ENCODE measurements at regions not wholly inside any gene's neighbourhood (a gene's known extent, or its start where the extent isn't known, plus 50 kb on each side); places are given as distances from the start of the nearest gene placed in this dataset.
A peak's percentile ranks its signal among the peaks of the same experiment; 100 is the strongest.

GRCh38 chr17:74028354-74029116, 174.9 kb upstream of the RPL38 start:
- H3K9me3 ChIP-seq, result no peaks in the 10 kb centered on the region
- H3K4me1 ChIP-seq, result no peaks in the 10 kb centered on the region
- no peaks in the 10 kb centered on the region for H3K36me3 ChIP-seq
- DNase-seq (no peak), ATAC-seq (no peak)
- H3K4me3 ChIP-seq, result no peak overlapping the region
- intact Hi-C loops (cut with DNase I), result no loop called here
- H3K27ac ChIP-seq, result no peak overlapping the region
- TF ChIP-seq POLR2A (IDR thresholded peaks at IDR 0.05), result no peak
- H3K27me3 ChIP-seq, result no peaks in the 10 kb centered on the region
- 54% methylated on average over 9 of the region's 18 CpGs for WGBS (ENCODE audit: insufficient coverage, low coverage, low lambda C conversion rate, missing lambda C conversion rate)

DNA sequence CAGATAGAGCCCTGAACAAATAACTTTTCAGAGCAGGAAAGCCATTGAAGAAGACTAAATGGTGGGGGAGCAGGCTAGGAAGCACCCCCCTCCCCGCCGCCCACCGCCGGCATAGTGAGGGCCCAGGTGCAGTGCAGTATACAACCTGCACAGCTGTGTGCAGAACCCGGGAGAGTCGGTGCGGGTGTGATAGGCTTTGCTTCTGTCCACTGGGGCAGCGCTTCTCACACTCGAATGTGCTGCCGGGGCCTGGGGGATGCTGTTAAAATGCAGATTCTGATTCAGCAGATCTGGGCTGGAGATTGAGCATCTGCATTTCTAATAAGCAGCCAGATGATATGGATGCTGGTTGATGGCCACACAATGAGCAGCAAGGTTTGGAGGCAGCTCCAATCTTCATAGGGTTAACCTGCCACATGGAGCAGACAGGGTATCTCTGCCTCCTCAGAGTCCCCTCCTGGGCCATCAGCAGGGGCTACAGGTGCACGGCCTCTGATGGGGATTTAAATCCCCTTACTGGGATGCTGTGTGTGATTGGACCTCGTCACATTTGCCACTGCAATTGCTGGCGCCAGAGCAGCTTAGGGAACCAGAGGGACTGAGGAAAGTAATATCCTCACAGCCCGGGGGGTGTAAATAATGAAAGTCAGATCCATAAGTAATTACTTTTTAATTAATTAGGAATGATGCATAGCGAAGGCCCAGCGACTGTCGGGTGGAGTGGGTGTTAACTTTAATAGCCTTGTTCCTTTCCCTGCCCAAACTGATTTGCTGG, 172.0 kb upstream of the RPL38 start:
- 48% methylated on average over 10 of the region's 17 CpGs for WGBS (ENCODE audit: insufficient coverage, low coverage, low lambda C conversion rate, missing lambda C conversion rate)
- DNase-seq (no peak), ATAC-seq (no peak)
- no peaks in the 10 kb centered on the region for H3K27me3 ChIP-seq
- no peaks in the 10 kb centered on the region for H3K9me3 ChIP-seq
- no peak for TF ChIP-seq CTCF (IDR thresholded peaks at IDR 0.05)
- TF ChIP-seq POLR2A (IDR thresholded peaks at IDR 0.05), result no peak
- no peak overlapping the region for H3K27ac ChIP-seq
- no peaks in the 10 kb centered on the region for H3K4me1 ChIP-seq
- H3K4me3 ChIP-seq, result no peak overlapping the region
- H3K36me3 ChIP-seq, result no peaks in the 10 kb centered on the region
- intact Hi-C loops (cut with DNase I), result no loop called here

DNA sequence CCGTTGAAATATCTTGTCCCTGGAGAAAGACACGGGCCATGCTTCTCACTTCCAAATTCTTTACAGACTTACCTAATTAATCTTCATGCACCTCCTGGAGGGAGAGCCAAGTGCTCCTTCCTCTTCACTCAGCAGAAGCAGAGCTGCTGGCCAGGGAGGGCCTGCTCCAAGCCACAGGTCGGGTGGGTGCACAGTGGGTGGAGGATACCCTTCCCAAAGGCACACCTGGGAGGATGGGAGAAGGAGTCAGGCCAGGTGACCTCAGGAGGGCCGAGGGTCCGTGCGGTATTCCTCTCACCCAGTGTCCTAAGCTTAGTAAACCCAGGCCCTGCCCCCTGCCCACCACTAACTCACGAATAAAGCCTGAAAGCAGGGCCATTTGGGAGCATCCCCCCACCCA, 171.3 kb upstream of the RPL38 start:
- 0% methylated on average over 3 of the region's 7 CpGs for WGBS (ENCODE audit: insufficient coverage, low coverage, low lambda C conversion rate, missing lambda C conversion rate)
- Histone ChIP-seq H3K27me3 (no peaks in the 10 kb centered on the region), H3K27ac (no peak overlapping the region), H3K36me3 (no peaks in the 10 kb centered on the region), H3K4me1 (no peaks in the 10 kb centered on the region), H3K9me3 (no peaks in the 10 kb centered on the region), H3K4me3 (no peak overlapping the region)
- no peak for ATAC-seq
- TF ChIP-seq CTCF (IDR thresholded peaks at IDR 0.05), result no peak
- TF ChIP-seq POLR2A (IDR thresholded peaks at IDR 0.05), result no peak
- no peak for DNase-seq
- intact Hi-C loops (cut with DNase I), result no loop called here

DNA sequence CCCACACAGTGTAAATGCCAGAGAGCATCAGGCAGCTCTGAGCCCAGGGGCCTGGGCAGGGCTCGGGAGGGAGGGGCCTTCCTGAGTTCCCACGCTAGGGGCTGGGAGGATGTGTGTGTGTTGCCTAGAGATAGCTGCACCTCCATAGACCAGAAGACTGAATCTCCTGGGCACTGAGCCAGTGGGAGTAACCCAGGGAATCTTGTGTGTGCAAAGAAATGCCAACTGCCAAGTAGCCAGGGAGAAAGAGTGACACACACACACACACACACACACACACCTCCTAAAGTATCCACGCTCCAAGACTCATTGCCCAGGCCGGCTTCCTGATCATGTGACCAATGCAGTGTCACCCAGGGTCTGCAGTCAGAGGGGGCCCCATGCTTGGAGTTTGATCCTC, 166.2 kb upstream of the RPL38 start:
- Histone ChIP-seq H3K9me3 (no peaks in the 10 kb centered on the region), H3K27me3 (no peaks in the 10 kb centered on the region), H3K4me1 (no peaks in the 10 kb centered on the region), H3K4me3 (no peak overlapping the region), H3K27ac (no peak overlapping the region), H3K36me3 (no peaks in the 10 kb centered on the region)
- TF ChIP-seq POLR2A (IDR thresholded peaks at IDR 0.05) (no peak), CTCF (IDR thresholded peaks at IDR 0.05) (no peak)
- DNase-seq (no peak), ATAC-seq (no peak)
- 16% methylated on average over 2 of the region's 4 CpGs for WGBS (ENCODE audit: insufficient coverage, low coverage, low lambda C conversion rate, missing lambda C conversion rate)
- intact Hi-C loops (cut with DNase I), result no loop called here

- intact Hi-C loops (cut with DNase I), result no loop called here
- no CpG with 5 or more reads among the region's 9 CpGs for WGBS (ENCODE audit: insufficient coverage, low coverage, low lambda C conversion rate, missing lambda C conversion rate)
Measured at GRCh38 chr17:74040291-74040690, 163.2 kb upstream of the RPL38 start.

More at GRCh38 chr17:74040291-74040690, 163.2 kb upstream of the RPL38 start:
- no peak overlapping the region for H3K4me3 ChIP-seq
- ATAC-seq, result peak in 1 of 4 donors; percentile 38
- no peak overlapping the region for H3K27ac ChIP-seq
- H3K27me3 ChIP-seq, result no peaks in the 10 kb centered on the region
- H3K9me3 ChIP-seq, result no peaks in the 10 kb centered on the region
- TF ChIP-seq CTCF (IDR thresholded peaks at IDR 0.05) (no peak), POLR2A (IDR thresholded peaks at IDR 0.05) (no peak)
- DNase-seq, result no peak
- no peaks in the 10 kb centered on the region for H3K4me1 ChIP-seq
- no peaks in the 10 kb centered on the region for H3K36me3 ChIP-seq

Data from right lobe of liver (tissue), 6 donors.